ENCODE measurements at regions not wholly inside any gene's neighbourhood (a gene's known extent, or its start where the extent isn't known, plus 50 kb on each side); places are given as distances from the start of the nearest gene placed in this dataset.

GRCh38 chr12:74646831-74647230 lies 109.2 kb downstream of the ATXN7L3B start:
- TF ChIP-seq CTCF (IDR thresholded peaks at IDR 0.05; ENCODE audit: low read depth, low read length) (no peak), MYC (IDR thresholded peaks at IDR 0.05; ENCODE audit: low read depth, low read length) (no peak), POLR2A (IDR thresholded peaks at IDR 0.05; ENCODE audit: extremely low read depth, insufficient read length) (no peak), MAX (IDR thresholded peaks at IDR 0.05; ENCODE audit: low read depth, low read length) (no peak)

Measured in NB4 (cell line).